ENCODE measurements at regions not wholly inside any gene's neighbourhood (a gene's known extent, or its start where the extent isn't known, plus 50 kb on each side); places are given as distances from the start of the nearest gene placed in this dataset.

GRCh38 chr16:82412770-82413169, 214.0 kb upstream of the CDH13 start:
- no peak for DNase-seq
- intact Hi-C loops (cut with DNase I) = no loop called here
- no peaks in the 10 kb centered on the region for H3K27me3 ChIP-seq
- H3K9ac ChIP-seq (ENCODE audit: low read depth in 2 of 2, low read length in 2 of 2) = no peak overlapping the region
- TF ChIP-seq, protein P1, sequence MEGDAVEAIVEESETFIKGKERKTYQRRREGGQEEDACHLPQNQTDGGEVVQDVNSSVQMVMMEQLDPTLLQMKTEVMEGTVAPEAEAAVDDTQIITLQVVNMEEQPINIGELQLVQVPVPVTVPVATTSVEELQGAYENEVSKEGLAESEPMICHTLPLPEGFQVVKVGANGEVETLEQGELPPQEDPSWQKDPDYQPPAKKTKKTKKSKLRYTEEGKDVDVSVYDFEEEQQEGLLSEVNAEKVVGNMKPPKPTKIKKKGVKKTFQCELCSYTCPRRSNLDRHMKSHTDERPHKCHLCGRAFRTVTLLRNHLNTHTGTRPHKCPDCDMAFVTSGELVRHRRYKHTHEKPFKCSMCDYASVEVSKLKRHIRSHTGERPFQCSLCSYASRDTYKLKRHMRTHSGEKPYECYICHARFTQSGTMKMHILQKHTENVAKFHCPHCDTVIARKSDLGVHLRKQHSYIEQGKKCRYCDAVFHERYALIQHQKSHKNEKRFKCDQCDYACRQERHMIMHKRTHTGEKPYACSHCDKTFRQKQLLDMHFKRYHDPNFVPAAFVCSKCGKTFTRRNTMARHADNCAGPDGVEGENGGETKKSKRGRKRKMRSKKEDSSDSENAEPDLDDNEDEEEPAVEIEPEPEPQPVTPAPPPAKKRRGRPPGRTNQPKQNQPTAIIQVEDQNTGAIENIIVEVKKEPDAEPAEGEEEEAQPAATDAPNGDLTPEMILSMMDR (IDR thresholded peaks at IDR 0.05) = no peak
- no peaks in the 10 kb centered on the region for H3K36me3 ChIP-seq
- no peaks in the 10 kb centered on the region for H3K9me3 ChIP-seq
- no peak overlapping the region for H3K27ac ChIP-seq
- no peak overlapping the region for H3K4me3 ChIP-seq
- H3K4me1 ChIP-seq = no peaks in the 10 kb centered on the region

DNA sequence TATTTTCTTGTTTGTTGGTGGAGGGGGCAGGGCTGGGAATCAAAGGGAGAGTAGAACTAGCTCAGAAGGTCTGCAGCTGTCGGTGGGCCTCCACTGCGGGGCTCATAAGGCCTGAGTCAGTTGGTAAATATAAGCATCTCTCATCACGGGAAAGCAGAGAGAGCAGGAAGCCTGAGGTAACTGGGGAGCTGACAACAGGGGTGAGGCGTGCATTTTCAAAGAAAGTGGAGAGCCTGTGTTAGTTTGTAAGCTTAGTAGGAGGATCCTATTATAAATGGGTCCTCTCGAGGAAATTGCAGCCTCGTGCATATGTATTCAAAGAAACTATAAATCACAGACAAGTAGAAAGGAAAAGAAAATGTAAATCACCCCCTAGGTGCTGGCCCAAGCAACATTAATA, 221.0 kb upstream of the CDH13 start:
- Histone ChIP-seq H3K27ac (no peak overlapping the region), H3K36me3 (no peaks in the 10 kb centered on the region), H3K4me3 (no peak overlapping the region), H3K9me3 (no peaks in the 10 kb centered on the region), H3K4me1 (no peaks in the 10 kb centered on the region), H3K9ac (ENCODE audit: low read depth in 2 of 2, low read length in 2 of 2) (no peak overlapping the region), H3K27me3 (no peaks in the 10 kb centered on the region)
- TF ChIP-seq, protein P1 (IDR thresholded peaks at IDR 0.05) = no peak
- intact Hi-C loops (cut with DNase I) = no loop called here
- DNase-seq = no peak

DNA sequence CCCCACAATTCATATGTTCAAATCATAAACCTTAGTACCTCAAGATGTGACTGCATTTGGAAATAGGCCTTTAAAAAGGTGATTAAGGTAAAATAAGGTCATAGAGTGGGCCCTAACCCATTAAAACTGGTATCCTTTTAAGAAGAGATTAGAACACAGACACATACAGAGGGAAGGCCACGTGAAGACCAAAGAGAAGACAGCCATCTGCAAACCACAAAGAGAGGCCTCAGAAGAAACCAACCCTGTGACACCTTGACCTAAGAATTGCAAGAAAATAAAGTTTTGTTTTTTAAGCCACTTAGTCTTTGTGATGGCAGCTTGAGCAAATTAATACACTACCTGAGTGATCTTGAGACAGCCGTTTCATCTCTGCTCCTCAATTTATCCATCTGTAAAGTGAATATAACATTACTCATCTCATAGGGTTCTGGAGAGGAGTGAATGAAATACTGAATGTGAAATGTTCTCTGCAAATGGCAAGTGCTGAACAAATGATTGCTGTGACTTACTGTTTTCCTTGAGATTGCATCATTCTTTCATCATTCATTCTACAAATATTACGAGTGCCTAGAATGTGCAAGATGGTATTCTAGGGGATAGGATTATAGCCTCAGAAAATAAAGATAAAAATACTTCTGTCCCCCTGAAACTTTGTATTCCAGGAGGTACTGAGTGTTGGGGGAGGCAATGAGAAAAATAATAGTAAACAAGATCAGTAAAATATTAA, 222.0 kb upstream of the CDH13 start:
- Histone ChIP-seq H3K4me1 (no peaks in the 10 kb centered on the region), H3K27ac (no peak overlapping the region), H3K36me3 (no peaks in the 10 kb centered on the region), H3K4me3 (no peak overlapping the region), H3K27me3 (no peaks in the 10 kb centered on the region), H3K9ac (ENCODE audit: low read depth in 2 of 2, low read length in 2 of 2) (no peak overlapping the region), H3K9me3 (no peaks in the 10 kb centered on the region)
- DNase-seq = no peak
- intact Hi-C loops (cut with DNase I) = no loop called here
- TF ChIP-seq, protein P1 (IDR thresholded peaks at IDR 0.05) = no peak

GRCh38 chr16:82402665-82403218, 224.0 kb upstream of the CDH13 start:
- Histone ChIP-seq H3K27me3 (no peaks in the 10 kb centered on the region), H3K36me3 (no peaks in the 10 kb centered on the region), H3K9ac (ENCODE audit: low read depth in 2 of 2, low read length in 2 of 2) (no peak overlapping the region), H3K4me3 (no peak overlapping the region), H3K9me3 (no peaks in the 10 kb centered on the region), H3K27ac (no peak overlapping the region), H3K4me1 (no peaks in the 10 kb centered on the region)
- TF ChIP-seq, protein P1 (IDR thresholded peaks at IDR 0.05) = no peak
- no peak for DNase-seq
- intact Hi-C loops (cut with DNase I) = no loop called here

- H3K36me3 ChIP-seq = no peaks in the 10 kb centered on the region
- intact Hi-C loops (cut with DNase I) = no loop called here
- DNase-seq = no peak
Observed at GRCh38 chr16:82400046-82400445, 226.7 kb upstream of the CDH13 start.

More at GRCh38 chr16:82400046-82400445, 226.7 kb upstream of the CDH13 start:
- TF ChIP-seq, protein P1 (IDR thresholded peaks at IDR 0.05) = no peak
- Histone ChIP-seq H3K27ac (no peak overlapping the region), H3K9ac (ENCODE audit: low read depth in 2 of 2, low read length in 2 of 2) (no peak overlapping the region), H3K9me3 (no peaks in the 10 kb centered on the region), H3K4me3 (no peak overlapping the region), H3K4me1 (no peaks in the 10 kb centered on the region), H3K27me3 (no peaks in the 10 kb centered on the region)

Measured in colonic mucosa (tissue), 4 donors.